Left lung (tissue), 4 donors: ENCODE measurements at regions not wholly inside any gene's neighbourhood (a gene's known extent, or its start where the extent isn't known, plus 50 kb on each side); places are given as distances from the start of the nearest gene placed in this dataset.
"Not testable (repeated sequence)": the region's sequence is repeated elsewhere in the genome, so short reads cannot be mapped to it uniquely, and the experiment has no call there.

Experiments used
- ATAC-seq: fragments of 200-7000 bp; cut with Tn5 transposase; one replicate; pipeline ENCODE4 v1.9.1; 2020; ENCODE audit warnings: moderate library complexity
- DNase-seq, 4 donors: peaks; one replicate each; pipeline ENCODE4 v3.0.0-alpha.2; 2013 to 2020
- H3K27ac ChIP-seq, 2 donors: fragments of 200-600 bp; sonication (generic) in 1 of 2; one replicate each; pipeline versions ENCODE4 v1.5.0 to v1.8.0; 2020 to 2021
- H3K27me3 ChIP-seq, 2 donors: fragments of 200-600 bp; sonication (generic) in 1 of 2; one replicate each; pipeline versions ENCODE4 v1.5.0 to v1.8.0; 2020 to 2021
- H3K36me3 ChIP-seq, 2 donors: fragments of 200-600 bp; sonication (generic) in 1 of 2; one replicate each; pipeline versions ENCODE4 v1.5.0 to v1.8.0; 2020 to 2021
- H3K4me1 ChIP-seq, 2 donors: fragments of 200-600 bp; one replicate each; pipeline ENCODE4 v1.8.0; 2021
- H3K4me3 ChIP-seq, 2 donors: fragments of 200-600 bp; sonication (generic) in 1 of 2; one replicate each; pipeline versions ENCODE4 v1.5.0 to v1.8.0; 2020 to 2021; ENCODE audit warnings: mild to moderate bottlenecking in 1 of 2
- H3K9me3 ChIP-seq, 2 donors: fragments of 200-600 bp; sonication (generic) in 1 of 2; one replicate each; pipeline versions ENCODE4 v1.5.0 to v1.8.0; 2020 to 2021
- intact Hi-C, 2 donors: fragments of 100-400 bp; cut with DNase I; formaldehyde crosslinking; loops; one replicate each; pipeline versions ENCODE4 v1.11.2 to v1.14.2; 2022
- TF ChIP-seq, protein P1 (sequence below), 2 donors: fragments of 200-600 bp; sonication (generic) in 1 of 2; IDR thresholded peaks; one replicate each; pipeline versions ENCODE4 v1.5.0 to v1.8.0; 2021; ENCODE audit warnings: antibody characterized with exemption in 2 of 2
- donor health status: DM: no; HTN: yes; CAD: no.
- donor health status: DM: no; HTN: no; CAD: no.

GRCh38 chr6:74720923-74721322 lies 484.9 kb downstream of the COL12A1 start:
- no peaks in the 10 kb centered on the region for H3K27me3 ChIP-seq
- no peak overlapping the region for H3K27ac ChIP-seq
- no peak overlapping the region for H3K4me3 ChIP-seq
- H3K36me3 ChIP-seq, result no peaks in the 10 kb centered on the region
- ATAC-seq (no peak), DNase-seq (no peak)
- H3K4me1 ChIP-seq, result no peaks in the 10 kb centered on the region
- TF ChIP-seq, protein P1, sequence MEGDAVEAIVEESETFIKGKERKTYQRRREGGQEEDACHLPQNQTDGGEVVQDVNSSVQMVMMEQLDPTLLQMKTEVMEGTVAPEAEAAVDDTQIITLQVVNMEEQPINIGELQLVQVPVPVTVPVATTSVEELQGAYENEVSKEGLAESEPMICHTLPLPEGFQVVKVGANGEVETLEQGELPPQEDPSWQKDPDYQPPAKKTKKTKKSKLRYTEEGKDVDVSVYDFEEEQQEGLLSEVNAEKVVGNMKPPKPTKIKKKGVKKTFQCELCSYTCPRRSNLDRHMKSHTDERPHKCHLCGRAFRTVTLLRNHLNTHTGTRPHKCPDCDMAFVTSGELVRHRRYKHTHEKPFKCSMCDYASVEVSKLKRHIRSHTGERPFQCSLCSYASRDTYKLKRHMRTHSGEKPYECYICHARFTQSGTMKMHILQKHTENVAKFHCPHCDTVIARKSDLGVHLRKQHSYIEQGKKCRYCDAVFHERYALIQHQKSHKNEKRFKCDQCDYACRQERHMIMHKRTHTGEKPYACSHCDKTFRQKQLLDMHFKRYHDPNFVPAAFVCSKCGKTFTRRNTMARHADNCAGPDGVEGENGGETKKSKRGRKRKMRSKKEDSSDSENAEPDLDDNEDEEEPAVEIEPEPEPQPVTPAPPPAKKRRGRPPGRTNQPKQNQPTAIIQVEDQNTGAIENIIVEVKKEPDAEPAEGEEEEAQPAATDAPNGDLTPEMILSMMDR (IDR thresholded peaks at IDR 0.05), result no peak
- intact Hi-C loops, result no loop called here
- peaks cover 0 to 18% of the 10 kb centered on the region in 2 donors for H3K9me3 ChIP-seq

- no peaks in the 10 kb centered on the region for H3K4me1 ChIP-seq
- no peak overlapping the region for H3K4me3 ChIP-seq
- intact Hi-C loops, result no loop called here
- TF ChIP-seq, protein P1 (IDR thresholded peaks at IDR 0.05), result no peak
- DNase-seq, result no peak
- no peaks in the 10 kb centered on the region for H3K36me3 ChIP-seq
- ATAC-seq, result no peak
- H3K27me3 ChIP-seq, result no peaks in the 10 kb centered on the region
- H3K27ac ChIP-seq, result no peak overlapping the region
- peaks cover 0 to 14% of the 10 kb centered on the region in 2 donors for H3K9me3 ChIP-seq
Measured at GRCh38 chr6:74717591-74717990, 488.3 kb downstream of the COL12A1 start.

- H3K27ac ChIP-seq, result no peak overlapping the region
- intact Hi-C loops, result no loop called here
- DNase-seq, result no peak
- peak; percentile 22 for ATAC-seq
- no peaks in the 10 kb centered on the region for H3K4me1 ChIP-seq
- no peaks in the 10 kb centered on the region for H3K36me3 ChIP-seq
- no peak overlapping the region for H3K4me3 ChIP-seq
- TF ChIP-seq, protein P1 (IDR thresholded peaks at IDR 0.05), result no peak
- no peaks in the 10 kb centered on the region for H3K27me3 ChIP-seq
- peaks cover 0 to 11% of the 10 kb centered on the region in 2 donors for H3K9me3 ChIP-seq
Measured at GRCh38 chr6:74715355-74716085, 490.3 kb downstream of the COL12A1 start.

DNA sequence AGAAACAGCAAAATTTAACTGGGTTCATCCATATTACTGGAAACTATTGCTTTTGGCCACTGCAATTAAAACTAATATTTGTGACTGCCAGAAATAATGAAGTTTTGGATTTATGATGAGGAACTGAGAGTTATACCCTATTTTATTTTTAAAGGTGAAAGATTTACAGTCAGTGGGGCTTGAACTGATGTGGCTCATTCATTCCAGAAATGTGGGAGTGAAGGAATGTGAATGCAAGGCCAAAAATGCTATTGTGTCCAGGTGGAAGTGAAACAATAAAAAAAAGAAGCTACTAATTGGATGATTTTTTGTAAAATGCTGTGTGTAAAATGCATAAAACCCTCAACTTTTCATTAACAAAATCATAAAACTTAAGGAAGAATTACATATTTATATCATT lies 491.9 kb downstream of the COL12A1 start:
- DNase-seq (no peak), ATAC-seq (no peak)
- intact Hi-C loops, result no loop called here
- Histone ChIP-seq H3K4me1 (no peaks in the 10 kb centered on the region), H3K27ac (no peak overlapping the region), H3K9me3 (peaks cover 0 to 11% of the 10 kb centered on the region in 2 donors), H3K36me3 (no peaks in the 10 kb centered on the region), H3K27me3 (no peaks in the 10 kb centered on the region), H3K4me3 (no peak overlapping the region)
- TF ChIP-seq, protein P1 (IDR thresholded peaks at IDR 0.05), result no peak

- peaks cover 0 to 2% of the 10 kb centered on the region in 2 donors for H3K9me3 ChIP-seq
- intact Hi-C loops, result no loop called here
- DNase-seq, result no peak
Measured at GRCh38 chr6:74705451-74705850, 500.4 kb downstream of the COL12A1 start.

GRCh38 chr6:74704540-74704939 lies 501.3 kb downstream of the COL12A1 start:
- H3K4me1 ChIP-seq, H3K36me3 ChIP-seq, intact Hi-C loops, DNase-seq, ATAC-seq, H3K27ac ChIP-seq, H3K27me3 ChIP-seq, H3K4me3 ChIP-seq, H3K9me3 ChIP-seq: not testable (repeated sequence)

More at GRCh38 chr6:74705451-74705850, 500.4 kb downstream of the COL12A1 start:
- TF ChIP-seq, protein P1 (IDR thresholded peaks at IDR 0.05), result no peak
- no peak overlapping the region for H3K4me3 ChIP-seq
- H3K4me1 ChIP-seq, result no peaks in the 10 kb centered on the region
- H3K27ac ChIP-seq, result no peak overlapping the region
- no peak for ATAC-seq
- H3K36me3 ChIP-seq, result no peaks in the 10 kb centered on the region
- H3K27me3 ChIP-seq, result no peaks in the 10 kb centered on the region
